SW480 (cell line): ENCODE measurements at regions not wholly inside any gene's neighbourhood (a gene's known extent, or its start where the extent isn't known, plus 50 kb on each side); places are given as distances from the start of the nearest gene placed in this dataset.

Experiments used
- DNase-seq: peaks from one replicate; pipeline ENCODE4 v3.0.0-alpha.2; 2016; ENCODE audit warnings: low spot score

DNA sequence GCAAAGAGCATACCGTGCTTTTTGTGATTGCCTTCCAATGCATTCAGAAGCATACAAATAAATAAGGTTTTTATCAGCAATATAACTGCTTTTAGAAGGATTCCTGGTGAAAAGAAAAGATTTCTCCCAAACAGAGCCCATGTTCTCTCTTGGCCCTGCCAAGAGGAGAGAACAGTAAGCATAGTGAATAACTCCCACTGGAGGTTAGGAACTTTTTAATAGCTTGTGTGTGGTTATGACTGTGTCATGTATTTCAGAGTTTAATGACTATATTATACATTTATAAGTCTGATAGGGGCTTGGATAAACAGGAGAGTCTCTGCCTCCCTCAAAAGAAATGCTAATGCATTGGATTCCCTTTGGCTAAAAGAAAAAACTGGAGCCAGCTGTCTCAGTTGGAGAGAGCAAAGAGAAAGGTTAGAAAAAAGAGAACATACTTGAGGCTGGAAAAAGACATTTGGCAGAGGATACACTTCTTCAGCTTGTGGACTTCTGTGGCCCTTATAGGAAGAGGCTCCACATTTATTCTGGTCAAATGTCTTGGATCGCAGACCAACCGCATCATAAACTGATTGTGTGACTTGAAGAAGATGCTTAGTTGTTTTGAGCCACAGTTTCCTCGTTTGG is 63.0 kb upstream of the SPRED2 start:
- no peak for DNase-seq

DNA sequence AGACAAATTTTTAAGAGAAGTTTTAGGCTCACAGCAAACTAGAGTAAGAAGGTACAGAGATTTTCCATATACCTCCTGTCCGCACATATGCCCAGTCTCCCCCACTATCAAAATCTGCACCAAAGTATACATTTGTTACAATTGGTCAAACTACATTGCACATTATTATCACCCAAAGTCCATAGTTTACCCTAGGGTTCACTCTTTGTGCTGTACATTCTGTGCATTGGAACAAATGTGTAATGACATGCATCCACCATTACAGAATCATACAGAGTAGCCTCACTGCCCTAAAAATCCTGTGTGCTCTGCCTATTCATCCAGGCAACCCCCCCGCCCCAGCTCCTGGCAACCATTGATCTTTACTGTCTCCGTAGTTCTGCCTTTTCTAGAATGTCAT is 61.7 kb upstream of the SPRED2 start:
- DNase-seq = no peak

DNA sequence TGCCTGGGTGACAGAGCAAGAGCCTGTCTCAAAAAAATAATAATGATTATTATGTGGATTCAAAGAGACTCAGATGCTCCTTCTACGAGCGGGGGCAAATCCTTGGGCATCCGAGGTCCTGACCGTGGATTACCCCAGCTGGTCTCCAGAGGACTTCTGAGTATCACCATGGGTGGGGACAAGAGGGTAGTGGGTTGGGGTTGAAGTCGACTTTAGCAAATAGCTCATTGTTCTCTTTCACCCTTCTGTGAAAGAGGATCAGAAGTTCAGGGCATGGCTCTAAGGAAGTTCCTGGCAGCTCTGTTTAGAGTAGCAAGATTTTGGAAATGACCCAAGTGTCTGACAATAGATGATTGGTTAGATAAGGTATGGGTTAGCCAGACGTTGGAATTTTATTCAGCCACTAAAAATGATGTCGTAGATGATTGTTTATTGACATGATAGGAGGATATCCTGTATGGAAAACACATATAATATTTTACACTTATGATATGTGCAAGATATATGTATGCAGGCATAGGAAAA is 59.0 kb upstream of the SPRED2 start:
- no peak for DNase-seq

DNA sequence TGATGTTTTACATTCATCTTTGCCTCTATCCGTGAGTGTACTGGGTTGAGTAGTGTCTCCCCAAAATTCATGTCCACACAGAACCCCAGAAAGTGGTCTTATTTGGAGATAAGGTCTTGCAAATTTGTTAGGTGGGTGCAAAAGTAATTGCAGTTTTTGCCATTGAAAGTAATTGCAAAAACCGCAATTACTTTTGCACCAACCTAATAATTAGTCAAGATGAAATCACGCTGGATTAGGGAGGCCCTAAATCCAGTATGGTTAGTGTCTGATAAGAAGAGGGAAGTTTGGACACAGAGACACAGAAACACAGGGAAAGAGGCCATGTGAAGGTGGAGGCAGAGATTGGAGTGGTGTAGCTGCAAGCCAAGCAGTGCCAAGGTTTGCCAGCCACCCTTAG is 57.8 kb upstream of the SPRED2 start:
- no peak for DNase-seq

DNA sequence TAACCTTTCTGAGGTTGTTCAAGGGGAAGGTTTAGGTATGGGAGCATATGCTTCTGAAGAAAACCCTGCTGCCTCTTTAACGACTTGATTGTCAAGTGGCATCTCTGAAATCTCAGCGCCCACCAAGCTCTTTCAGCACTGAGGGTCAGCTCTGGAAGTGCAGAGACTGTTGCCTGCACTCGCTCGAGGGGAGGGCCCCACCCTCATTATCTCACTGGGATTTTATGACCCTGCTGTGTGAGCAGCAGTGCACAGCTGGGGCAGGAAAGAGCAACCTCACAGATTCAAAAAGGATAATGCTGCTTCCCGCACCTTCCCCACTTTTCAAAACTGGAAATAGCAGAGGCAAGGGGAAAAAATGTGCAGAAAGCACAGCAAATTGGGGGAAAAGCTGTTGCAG is 56.9 kb upstream of the SPRED2 start:
- no peak for DNase-seq

DNA sequence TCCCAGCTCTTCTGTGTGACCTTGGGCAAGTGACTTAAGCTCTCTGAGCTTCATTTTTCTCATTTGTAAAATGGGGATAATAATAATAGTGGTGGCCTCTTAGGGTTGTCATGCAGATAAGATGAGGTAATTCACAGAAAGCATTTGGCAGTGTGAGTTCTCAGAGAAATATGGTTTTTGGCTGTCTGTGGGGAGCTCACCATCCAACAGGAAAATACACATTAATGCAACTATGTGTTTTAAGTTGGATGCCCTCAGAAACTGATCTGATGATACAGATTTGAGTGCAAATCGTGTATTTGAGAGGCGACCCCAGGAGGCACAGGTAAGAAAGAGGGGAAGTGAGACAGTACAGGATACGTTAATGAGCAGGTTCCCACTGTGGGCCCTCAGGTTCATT is 56.1 kb upstream of the SPRED2 start:
- no peak for DNase-seq

DNA sequence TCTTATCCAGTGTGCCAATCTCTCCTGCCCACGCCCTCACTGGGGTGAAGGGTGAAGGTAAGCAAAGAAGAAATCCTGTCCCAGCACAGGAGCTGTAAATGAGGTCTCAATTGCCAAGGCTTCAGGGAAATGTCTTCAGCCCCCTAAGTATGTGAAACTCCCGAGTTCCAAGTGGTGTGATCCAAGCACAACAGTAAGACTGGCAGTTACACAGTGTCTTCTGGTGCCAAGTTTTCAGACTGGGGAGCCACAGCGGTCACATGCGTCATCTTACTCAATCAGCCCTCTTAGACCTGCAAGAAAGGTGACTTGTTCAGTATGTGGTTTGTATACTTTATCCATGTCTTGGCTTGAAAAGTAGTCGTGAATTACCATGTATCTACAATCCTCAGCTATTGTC is 55.0 kb upstream of the SPRED2 start:
- no peak for DNase-seq

DNA sequence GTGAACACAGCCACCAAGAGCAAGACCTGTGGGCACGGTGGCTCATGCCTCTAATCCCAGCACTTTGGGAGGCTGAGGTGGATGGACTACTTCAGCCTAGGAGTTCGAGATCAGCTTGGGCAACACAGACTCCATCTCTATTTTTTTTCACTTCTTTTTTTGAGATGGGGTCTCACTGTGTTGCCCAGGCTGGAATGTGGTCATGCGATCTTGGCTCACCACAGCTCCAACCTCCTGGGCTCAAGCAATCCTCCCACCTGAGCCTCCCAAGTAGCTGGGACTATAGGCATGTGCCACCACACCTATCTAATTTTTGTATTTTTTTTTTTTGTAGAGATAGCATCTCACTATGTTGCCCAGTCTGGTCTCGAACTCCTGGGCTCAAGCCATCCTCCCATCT is 54.4 kb upstream of the SPRED2 start:
- no peak for DNase-seq

DNA sequence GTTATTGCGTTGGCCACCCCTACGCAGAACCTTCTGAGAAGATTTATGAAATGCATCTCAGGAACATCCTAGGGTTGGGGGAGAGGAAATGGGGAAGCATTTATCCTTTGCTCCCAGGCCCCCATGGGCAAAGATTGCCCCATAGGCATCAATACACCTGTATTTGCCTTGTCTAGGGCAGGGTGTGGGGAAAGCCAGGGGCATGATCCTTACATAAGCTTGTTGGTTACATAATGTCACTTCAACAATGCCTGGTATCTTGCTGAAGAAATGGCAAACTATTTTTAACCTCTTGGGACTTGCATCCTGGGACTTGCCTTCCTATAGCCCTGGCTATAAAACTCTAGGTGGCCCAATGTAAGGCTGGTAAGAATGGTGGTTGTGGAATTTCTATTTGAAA is 53.9 kb upstream of the SPRED2 start:
- no peak for DNase-seq

DNA sequence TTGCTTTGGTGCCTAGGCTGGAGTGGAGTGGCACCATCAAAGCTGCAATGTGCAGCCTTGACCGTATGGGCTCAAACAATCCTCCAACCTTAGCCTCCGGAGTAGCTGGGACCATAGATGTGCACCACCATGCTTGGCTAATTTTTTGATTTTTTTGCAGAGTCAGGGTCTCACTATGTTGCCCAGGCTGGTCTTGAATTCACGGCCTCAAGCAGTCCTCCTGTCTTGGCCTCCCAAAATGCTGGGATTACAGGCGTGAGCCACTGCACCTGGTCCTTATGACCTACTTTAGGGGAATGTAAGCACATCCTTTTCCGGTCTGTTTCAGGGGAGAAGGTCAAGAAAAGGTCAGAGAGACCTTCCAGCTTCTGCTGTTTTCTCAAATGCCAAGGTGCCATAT is 53.4 kb upstream of the SPRED2 start:
- no peak for DNase-seq

DNA sequence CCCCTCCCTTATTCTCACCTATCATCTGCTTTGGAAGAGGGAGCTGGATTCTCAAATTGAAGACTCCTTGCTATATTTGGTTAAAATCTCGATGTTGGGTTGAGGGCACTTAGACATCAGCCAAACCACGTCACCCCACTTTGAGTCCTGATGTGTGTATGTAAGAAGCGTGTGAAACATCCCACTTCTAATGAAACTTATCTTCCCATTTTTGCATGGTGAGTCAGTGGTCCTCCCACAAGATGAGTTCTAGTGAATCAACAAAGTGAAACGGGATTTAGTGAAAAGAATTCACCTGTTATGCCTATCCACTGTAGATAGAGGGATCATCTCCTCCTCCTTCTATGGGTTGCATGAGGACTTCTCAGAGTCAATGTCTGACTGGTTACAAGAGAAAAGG is 51.4 kb upstream of the SPRED2 start:
- DNase-seq = no peak

DNA sequence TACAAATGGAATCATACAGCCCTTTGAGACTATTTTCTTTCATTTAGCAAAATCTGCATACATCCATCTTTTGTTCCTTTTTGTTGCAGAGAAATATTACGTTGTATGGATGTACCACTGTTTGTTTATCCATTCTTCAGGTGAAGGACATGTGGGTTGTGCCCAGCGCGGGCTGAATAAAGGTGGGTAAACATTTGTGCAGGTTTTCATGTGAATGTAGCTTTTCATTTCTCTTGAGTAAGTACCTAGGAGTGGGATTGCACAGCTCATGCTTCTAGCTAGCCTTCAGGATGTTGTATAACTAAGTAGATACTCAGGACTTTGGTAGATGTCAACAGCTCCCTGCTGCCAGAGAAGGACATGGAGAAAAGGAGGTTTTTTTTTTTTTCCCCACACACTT is 50.6 kb upstream of the SPRED2 start:
- DNase-seq = no peak
